KOPT-K1 (cell line): ENCODE measurements at regions not wholly inside any gene's neighbourhood (a gene's known extent, or its start where the extent isn't known, plus 50 kb on each side); places are given as distances from the start of the nearest gene placed in this dataset.
"Not testable (repeated sequence)": the region's sequence is repeated elsewhere in the genome, so short reads cannot be mapped to it uniquely, and the experiment has no call there.

Experiments used
- H3K27ac ChIP-seq: fragments of 200-600 bp; sonication (generic); 2 replicates; pipeline ENCODE4 v1.5.1; 2016; ENCODE audit warnings: antibody characterized with exemption, mild to moderate bottlenecking, low read depth, low read length; ENCODE audit not compliant: poor library complexity, severe bottlenecking
- H3K36me3 ChIP-seq: fragments of 200-600 bp; sonication (generic); 2 replicates; pipeline ENCODE4 v1.5.1; 2017; ENCODE audit warnings: antibody characterized with exemption, mild to moderate bottlenecking, low read length, moderate library complexity; ENCODE audit not compliant: insufficient read depth
- H3K9me3 ChIP-seq: fragments of 200-600 bp; sonication (generic); 2 replicates; pipeline ENCODE4 v1.5.1; 2017; ENCODE audit warnings: antibody characterized with exemption, low read length, mild to moderate bottlenecking; ENCODE audit not compliant: insufficient read depth, poor library complexity, severe bottlenecking

DNA sequence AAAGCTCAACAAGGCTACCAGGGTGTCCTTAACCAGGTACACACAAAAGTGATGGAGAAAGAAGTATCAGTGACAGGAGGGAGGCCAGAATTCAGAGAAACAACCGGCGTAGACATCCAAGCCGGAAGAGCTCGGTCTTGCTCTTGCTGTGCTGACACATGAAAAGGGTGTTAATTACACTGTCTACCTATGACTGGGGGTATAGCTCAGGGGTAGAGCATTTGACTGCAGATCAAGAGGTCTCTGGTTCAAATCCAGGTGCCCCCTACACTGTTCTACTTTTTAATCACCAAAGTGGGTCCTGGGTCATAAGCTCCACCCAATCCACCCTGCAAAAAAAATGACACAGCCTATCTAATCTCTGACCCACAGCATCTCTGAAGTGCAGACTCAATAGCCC is 86.9 kb upstream of the ZNF746 start:
- Histone ChIP-seq H3K9me3 (peaks cover 24% of the 10 kb centered on the region), H3K27ac (no peak overlapping the region), H3K36me3 (peaks cover 91% of the 10 kb centered on the region)

DNA sequence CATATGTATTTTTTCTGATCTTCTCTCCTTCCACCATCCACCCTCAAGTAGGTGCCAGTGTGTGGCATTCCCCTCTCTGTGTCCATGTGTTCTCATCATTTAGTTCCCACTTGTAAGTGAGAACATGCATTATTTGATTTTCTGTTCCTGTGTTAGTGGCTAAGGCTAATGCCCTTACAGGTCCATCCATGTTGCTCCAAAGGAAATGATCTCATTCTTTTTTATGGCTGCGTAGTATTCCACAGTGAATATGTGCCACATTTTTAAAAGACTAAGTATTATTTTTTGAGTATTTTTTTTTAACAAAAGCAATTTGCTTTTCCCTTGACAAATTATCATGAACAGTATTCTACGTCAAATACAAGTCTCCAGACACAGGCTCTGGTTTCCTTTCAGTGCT is 86.4 kb upstream of the ZNF746 start:
- Histone ChIP-seq H3K9me3 (peaks cover 29% of the 10 kb centered on the region), H3K36me3 (peaks cover 91% of the 10 kb centered on the region), H3K27ac (no peak overlapping the region)

DNA sequence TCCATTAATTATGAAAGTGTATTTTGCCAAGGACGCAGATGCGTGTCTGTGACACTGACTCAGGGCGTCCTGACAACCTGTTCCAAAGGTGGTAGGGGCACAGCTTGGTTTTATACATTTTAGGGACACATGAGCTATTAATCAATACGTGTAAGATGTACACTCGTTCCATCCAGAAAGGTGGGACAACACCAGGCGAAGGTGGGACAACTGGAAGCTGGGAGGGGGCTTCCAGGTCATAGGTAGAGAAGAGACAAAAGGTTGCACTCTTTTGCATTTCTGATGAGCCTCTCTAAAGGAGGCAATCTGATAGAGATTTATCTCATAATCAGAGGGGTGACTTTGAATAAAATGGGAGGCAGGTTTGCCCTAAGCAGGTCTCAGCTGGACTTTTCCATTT is 82.7 kb upstream of the ZNF746 start:
- peaks cover 48% of the 10 kb centered on the region for H3K9me3 ChIP-seq
- peaks cover 63% of the 10 kb centered on the region for H3K36me3 ChIP-seq
- H3K27ac ChIP-seq: no peak overlapping the region

DNA sequence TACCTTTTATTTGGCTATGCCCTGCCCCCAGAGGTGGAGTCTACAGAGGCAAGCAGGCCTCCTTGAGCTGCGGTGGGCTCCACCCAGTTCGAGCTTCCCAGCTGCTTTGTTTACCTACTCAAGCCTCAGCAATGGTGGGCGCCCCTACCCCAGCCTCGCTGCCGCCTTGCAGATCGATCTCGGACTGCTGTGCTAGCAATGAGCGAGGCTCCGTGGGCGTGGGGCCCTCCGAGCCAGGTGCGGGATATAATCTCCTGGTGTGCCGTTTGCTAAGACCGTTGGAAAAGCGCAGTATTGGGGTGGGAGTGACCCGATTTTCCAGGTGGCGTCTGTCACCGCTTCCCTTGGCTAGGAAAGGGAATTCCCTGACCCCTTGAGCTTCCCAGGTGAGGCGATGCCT is 81.8 kb upstream of the ZNF746 start:
- Histone ChIP-seq H3K36me3 (peaks cover 53% of the 10 kb centered on the region), H3K9me3 (peaks cover 49% of the 10 kb centered on the region)
- H3K27ac ChIP-seq: not testable (repeated sequence)

DNA sequence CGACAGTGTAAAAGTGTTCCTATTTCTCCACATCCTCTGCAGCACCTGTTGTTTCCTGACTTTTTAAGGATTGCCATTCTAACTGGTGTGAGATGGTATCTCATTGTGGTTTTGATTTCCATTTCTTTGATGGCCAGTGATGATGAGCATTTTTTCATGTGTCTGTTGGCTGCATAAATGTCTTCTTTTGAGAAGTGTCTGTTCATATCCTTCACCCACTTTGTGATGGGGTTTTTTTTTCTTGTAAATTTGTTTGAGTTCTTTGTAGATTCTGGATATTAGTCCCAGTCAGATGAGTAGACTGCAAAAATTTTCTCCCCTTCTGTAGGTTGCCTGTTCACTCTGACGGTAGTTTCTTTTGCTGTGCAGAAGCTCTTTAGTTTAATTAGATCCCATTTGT is 76.8 kb upstream of the ZNF746 start:
- H3K9me3 ChIP-seq: peaks cover 62% of the 10 kb centered on the region
- H3K36me3 ChIP-seq: peaks cover 28% of the 10 kb centered on the region
- H3K27ac ChIP-seq: not testable (repeated sequence)

- H3K27ac ChIP-seq: no peak overlapping the region
- peaks cover 27% of the 10 kb centered on the region for H3K36me3 ChIP-seq
- H3K9me3 ChIP-seq: peaks cover 61% of the 10 kb centered on the region
These were observed 75.9 kb upstream of the ZNF746 start for GRCh38 chr7:149573519-149573918.

DNA sequence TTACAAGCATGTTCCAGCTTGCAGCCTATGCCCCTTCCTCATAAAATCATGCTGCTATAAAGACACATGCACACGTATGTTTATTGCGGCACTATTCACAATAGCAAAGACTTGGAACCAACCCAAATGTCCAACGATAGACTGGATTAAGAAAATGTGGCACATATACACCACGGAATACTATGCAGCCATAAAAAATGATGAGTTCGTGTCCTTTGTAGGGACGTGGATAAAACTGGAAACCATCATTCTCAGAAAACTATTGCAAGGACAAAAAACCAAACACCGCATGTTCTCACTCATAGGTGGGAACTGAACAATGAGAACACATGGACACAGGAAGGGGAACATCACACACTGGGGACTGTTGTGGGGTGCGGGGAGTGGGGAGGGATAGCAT is 75.3 kb upstream of the ZNF746 start:
- peaks cover 58% of the 10 kb centered on the region for H3K9me3 ChIP-seq
- H3K27ac ChIP-seq: not testable (repeated sequence)
- peaks cover 29% of the 10 kb centered on the region for H3K36me3 ChIP-seq

GRCh38 chr7:149570784-149571183 is 73.2 kb upstream of the ZNF746 start:
- Histone ChIP-seq H3K27ac (no peak overlapping the region), H3K9me3 (peaks cover 50% of the 10 kb centered on the region), H3K36me3 (peaks cover 50% of the 10 kb centered on the region)

GRCh38 chr7:149569726-149570422 is 72.3 kb upstream of the ZNF746 start:
- Histone ChIP-seq H3K9me3 (peaks cover 50% of the 10 kb centered on the region), H3K36me3 (peaks cover 57% of the 10 kb centered on the region), H3K27ac (no peak overlapping the region)

DNA sequence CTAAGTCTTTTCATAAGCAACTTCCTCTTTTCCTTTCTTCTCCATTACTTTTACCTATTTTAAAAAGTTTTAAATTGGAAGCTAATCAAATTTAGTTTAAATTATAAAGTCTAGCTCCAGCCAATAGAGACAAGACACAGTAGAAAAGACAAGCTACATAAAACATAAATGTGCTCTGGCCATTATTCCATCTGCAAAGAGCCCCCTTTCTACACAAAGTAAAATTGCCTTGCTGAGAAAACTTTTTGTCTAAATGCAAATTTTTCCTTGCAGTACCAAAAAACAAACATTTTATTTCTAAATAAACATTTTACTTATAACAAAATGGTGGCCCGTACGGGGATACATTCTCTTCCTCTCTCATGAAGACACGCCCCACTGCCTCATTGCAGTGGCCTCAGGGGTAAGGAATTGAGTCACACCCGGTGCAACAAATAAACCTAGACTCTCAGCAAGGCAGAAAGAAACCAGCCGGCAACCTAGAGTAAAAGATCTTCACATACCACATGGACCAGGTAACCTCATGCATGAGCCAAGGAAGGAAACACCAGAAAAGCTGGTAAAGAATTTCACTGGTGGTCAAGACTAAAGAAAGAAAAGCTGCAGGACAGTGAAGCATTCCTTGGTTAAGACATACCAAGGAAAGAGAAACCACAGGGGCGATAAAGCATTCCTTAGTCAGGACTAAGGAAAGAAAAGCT is 71.6 kb upstream of the ZNF746 start:
- H3K27ac ChIP-seq: no peak overlapping the region
- peaks cover 64% of the 10 kb centered on the region for H3K36me3 ChIP-seq
- H3K9me3 ChIP-seq: peaks cover 44% of the 10 kb centered on the region

- H3K27ac ChIP-seq: no peak overlapping the region
- peaks cover 36% of the 10 kb centered on the region for H3K9me3 ChIP-seq
- peaks cover 67% of the 10 kb centered on the region for H3K36me3 ChIP-seq
These were observed 70.6 kb upstream of the ZNF746 start for GRCh38 chr7:149568218-149568617.

DNA sequence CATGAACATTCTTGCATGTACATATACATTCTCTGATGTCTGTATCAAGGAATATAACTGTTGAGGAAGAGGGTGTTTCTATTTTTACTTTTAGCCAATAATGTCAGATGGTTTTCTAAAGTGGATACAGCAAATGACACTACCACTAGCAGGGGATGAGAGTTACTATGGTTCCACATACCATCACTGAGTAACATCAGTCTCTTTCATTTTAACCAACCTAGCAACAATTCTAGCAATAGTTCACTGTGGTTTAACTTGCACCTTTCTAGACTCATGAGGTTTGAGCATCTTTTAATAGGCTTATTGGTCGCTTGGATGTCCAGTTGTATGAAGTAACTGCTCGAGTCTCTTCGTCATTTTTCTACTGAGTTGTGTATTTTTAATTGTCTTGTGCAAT is 68.5 kb upstream of the ZNF746 start:
- Histone ChIP-seq H3K36me3 (peaks cover 77% of the 10 kb centered on the region), H3K27ac (no peak overlapping the region), H3K9me3 (peaks cover 26% of the 10 kb centered on the region)

DNA sequence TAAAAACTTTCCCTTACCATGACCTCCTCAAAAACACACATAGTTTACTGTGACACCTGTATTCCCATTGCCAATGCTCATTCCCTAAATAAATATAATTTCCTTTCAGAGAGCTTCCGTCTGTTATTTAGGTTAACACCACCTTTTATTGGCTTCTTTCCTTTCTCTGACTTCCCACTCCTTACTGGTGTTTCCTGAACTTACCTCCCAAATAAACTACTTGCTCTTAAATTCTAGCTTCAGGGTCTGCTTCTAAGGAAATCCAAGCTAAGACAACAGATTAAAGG is 67.4 kb upstream of the ZNF746 start:
- Histone ChIP-seq H3K36me3 (peaks cover 79% of the 10 kb centered on the region), H3K27ac (no peak overlapping the region)

GRCh38 chr7:149564340-149565095 is 66.9 kb upstream of the ZNF746 start:
- peaks cover 12% of the 10 kb centered on the region for H3K9me3 ChIP-seq
- H3K27ac ChIP-seq: no peak overlapping the region
- H3K36me3 ChIP-seq: peaks cover 79% of the 10 kb centered on the region

More for the DNA sequence above, 67.4 kb upstream of the ZNF746 start:
- H3K9me3 ChIP-seq: peaks cover 17% of the 10 kb centered on the region

DNA sequence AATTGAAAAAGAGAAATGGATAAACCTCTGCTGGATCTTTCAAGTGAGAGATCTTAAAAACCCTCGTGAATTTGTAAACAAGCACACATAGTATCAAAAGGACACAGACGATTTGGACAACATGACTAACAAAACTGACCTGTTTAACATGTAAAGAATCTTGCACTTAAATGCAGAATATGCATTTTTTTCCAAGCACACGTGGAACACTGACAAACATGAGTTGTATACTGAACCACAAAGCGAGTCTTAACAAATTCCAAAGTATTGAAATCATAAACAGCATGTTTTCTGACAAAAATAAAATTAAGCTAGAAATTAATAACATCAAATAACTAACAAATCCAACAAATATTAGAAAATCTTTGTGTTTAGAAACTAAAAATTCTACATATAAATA is 65.0 kb upstream of the ZNF746 start:
- peaks cover 78% of the 10 kb centered on the region for H3K36me3 ChIP-seq
- H3K27ac ChIP-seq: no peak overlapping the region
- no peaks in the 10 kb centered on the region for H3K9me3 ChIP-seq
